NCI-H2107 treated with DMSO at 0.1 percent for 48 hours (cell line): ENCODE measurements at regions not wholly inside any gene's neighbourhood (a gene's known extent, or its start where the extent isn't known, plus 50 kb on each side); places are given as distances from the start of the nearest gene placed in this dataset.

ENCODE experiments used
- DNase-seq: peaks from one replicate; lab custom pipeline; 2025; ENCODE audit not compliant: unreplicated experiment; lab: John Stamatoyannopoulos, UW

DNA sequence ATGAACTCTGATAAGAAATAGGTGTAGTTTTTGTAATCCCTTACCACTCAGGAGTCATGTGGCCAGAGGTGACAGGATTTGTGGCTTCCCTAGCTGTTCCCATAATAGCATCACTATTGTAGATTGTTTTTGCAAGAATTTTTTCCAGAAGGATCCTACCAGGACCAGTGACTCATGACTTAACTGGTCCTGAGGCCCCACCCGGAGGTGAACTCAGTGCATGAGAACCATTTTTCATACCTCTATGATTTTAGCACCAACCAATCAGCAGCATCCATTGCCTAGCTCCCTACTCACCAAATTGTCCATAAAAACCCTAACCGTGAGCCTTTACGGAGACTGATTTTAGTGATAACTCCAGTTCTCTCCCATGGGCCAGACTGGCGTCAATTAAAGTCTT lies 484.8 kb downstream of the PSAT1 start:
- no peak for DNase-seq

DNA sequence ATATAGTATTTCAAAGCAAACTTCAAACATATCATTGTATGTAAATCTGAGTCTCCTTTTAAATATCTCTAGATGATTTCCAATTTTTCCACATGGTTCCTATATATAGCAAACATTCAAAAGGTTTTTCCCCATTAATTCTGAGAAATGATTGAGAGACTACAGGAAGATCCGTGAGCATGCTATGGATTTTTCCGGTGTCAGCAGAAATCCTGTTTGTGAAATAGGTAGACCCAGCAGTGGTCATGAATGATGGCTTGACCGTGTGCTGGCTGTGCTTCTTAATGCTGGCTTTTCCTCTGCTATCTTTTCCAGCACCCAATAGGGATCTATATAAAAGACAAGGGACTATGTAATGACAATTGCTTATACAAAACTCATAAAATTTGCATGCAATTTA lies 485.3 kb downstream of the PSAT1 start:
- no peak for DNase-seq

GRCh38 chr9:78782858-78783257 lies 485.9 kb downstream of the PSAT1 start:
- no peak for DNase-seq

GRCh38 chr9:78783743-78784142 lies 486.8 kb downstream of the PSAT1 start:
- no peak for DNase-seq

DNA sequence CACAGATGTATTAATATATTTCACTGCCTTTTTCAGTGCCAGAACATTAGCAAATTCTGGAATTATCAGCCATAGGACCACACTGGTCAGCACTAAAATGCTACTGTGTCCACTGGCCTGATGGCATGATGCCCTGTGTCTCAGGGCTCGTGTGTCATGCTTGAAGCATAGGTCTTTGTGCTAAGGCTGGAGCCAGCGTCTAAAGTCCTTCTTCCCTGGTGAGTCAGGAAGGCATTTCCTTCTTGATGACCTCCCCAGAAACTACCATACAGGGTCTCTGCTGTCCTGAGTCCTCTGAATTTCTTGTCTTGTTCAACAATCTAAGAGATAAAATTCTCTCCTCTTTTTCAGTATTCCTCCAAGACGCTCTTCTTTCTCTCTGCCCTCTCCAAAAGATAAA lies 489.9 kb downstream of the PSAT1 start:
- no peak for DNase-seq

GRCh38 chr9:78788101-78788500 lies 491.2 kb downstream of the PSAT1 start:
- DNase-seq: no peak

DNA sequence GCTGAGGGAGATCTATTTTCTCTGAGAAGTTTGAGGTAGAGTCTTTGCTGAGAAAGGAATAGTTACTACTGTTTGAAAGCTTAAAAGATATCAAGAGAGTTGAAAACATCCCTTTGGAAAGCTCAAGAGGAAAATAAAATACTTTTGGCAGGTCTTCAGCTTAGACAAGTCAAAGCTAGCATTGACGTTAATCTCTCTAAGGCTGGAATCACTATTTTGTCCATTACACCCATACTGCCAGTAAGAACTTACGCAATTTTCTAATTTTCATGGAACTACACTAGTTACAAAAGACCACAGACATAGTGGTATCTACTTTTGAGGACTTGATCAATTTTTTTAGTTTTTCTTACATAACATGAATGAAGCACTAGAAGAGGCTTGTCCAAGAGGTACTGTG lies 494.9 kb downstream of the PSAT1 start:
- DNase-seq: no peak

GRCh38 chr9:78792745-78793144 lies 495.8 kb downstream of the PSAT1 start:
- no peak for DNase-seq

DNA sequence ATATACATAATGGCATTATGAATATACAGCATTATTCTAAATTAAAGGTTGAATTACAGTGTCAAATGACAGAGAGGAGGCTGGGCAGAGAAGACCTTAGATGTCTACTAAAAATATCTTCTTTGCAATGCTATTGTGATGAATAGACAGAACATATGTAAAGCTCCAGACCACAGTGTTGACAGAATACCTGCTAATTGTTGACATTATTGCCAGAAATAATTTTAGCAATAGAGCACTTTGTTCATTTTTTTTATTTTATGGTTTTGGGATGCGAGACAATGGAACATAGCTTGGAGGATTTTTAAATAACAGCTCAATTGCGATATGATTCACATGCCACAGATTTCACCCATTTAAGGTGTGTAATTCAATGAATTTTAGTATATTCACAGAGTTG lies 508.8 kb downstream of the PSAT1 start:
- no peak for DNase-seq

- no peak for DNase-seq
These were observed 509.7 kb downstream of the PSAT1 start for GRCh38 chr9:78806492-78807160.

- no peak for DNase-seq
These were observed 510.4 kb downstream of the PSAT1 start for GRCh38 chr9:78807286-78807685.

DNA sequence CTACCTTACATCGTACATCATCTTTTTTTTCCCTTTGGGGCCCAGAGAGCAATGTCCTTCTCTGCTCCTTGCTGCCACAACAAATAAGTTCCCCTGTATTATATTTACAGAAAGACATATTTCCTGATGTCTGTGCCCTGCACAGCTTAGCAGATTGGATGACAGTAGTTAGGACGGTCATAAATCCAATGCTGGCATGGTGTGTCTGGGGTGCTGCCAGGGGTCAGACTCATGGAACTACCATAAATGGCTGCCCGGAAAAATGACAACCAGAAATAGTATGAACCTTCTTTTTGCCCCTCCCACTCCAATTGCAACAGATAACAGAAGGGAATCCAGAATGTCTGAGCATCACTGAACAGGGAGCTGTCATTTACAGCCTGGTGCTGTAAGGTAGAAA lies 511.1 kb downstream of the PSAT1 start:
- no peak for DNase-seq

- DNase-seq: no peak
These were observed 514.8 kb downstream of the PSAT1 start for GRCh38 chr9:78811622-78812276.

GRCh38 chr9:78812665-78813064 lies 515.7 kb downstream of the PSAT1 start:
- DNase-seq: no peak

DNA sequence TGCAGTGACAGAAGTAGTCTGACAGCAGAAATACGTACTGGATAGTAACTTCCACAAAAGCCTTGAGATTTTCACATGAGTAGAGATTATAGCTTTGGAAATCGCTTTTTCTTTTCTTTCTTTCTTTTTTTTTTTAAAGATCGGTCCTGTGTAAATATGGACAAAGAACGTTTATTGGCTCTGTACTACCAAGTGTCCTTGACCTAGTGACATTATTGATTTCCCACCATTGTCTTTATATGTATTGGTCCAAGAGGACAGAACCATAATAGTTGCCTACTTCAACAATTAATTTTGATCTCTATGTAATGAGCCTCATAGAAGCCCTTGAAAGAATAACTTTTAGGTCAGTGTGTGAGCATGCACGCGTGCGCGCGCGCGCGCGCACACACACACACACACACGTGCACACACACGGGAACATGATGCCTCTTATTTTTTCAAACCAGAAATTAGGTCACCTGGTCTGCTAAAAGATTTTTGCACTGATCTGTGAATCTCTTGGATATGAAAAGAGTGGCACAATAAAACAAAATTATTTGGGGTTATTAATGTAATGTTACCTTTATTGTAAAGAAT lies 516.8 kb downstream of the PSAT1 start:
- no peak for DNase-seq

DNA sequence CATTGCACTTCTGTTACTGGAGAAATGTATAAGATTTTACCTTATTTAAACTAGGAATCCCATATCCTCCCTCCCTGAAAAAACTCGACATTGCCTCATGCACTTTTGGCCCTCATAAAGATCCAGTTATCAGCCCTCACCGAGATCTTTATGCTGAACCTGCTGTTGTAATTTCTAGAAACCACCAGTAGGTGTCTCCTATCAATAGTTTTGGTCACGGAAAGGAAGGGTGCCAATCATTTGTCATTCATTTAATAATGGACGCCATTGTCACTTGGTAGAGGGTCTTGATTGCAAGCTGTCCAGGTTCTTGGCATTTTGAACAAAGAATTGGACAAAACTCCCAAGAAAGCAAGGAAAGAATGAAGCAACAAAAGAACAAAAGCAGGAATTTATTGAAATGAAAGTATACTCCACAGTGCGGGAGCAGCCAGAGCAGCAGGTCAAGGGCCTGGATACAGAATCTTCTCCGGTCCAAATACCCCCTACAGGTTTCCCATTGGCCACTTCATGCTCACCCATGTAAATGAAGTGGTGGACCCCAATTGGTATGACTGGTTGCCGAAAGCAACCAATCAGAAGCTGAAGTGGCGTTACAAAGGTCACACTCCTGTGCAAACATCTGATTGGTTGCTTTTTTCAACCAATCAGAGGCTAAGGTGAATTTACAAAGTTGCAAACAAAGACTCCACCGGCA lies 524.3 kb downstream of the PSAT1 start:
- DNase-seq: peak; percentile 62

DNA sequence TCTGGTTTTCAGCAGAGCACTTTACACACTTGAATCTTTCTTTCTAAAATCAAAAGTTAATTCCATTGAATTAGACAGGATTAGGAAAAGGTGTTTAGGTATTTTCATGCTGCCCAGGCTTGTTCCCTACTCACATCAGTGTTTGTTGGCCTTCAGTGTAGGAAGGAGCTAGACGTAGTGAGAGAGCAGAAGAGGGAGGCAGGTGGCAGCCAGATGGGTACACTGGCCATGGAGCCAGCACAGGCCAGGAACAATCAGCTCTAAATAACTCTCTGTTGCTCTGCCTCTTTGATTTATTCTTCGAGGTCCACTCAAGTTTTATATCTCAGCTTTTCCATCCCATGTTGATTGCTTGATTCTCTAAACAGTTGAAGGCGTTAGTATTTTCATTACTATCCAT lies 529.6 kb downstream of the PSAT1 start:
- no peak for DNase-seq

DNA sequence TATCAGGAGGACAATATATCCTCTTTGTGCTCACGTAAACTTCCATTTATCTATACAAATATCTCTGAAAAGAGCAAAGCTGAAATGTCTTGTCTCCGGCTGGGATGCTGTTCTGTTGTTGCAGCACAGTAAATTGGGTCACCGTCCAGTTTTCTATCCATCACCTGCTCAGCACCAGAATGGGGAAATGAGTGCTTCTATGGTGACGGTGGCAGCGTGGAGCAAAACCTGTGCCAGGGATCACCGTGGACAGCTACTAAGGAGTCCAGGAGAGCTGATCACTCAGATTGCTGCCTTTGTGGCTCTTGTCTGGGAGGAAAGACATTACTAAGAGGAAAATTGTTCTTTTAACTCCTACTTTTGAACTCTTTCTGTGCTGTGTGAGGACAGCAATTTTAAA lies 531.6 kb downstream of the PSAT1 start:
- DNase-seq: no peak

DNA sequence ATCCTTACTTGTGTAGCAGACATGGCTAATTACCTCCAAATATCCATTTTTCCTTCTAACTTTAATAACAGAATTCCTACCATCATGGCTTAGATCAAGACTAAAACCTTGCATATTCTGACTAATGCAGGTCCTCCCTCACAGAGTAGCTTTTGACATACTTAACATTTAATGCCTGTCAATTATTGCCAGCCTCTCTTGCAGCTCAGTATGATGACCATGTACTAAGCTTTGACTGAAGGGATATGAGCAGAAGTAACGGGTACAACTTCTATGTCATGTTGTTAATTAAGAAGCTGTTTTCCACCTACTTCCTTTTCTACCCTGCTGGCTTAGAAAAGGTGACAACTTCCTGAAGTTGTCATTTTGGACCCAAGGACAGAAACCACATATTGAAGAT lies 533.4 kb downstream of the PSAT1 start:
- DNase-seq: no peak

GRCh38 chr9:78831726-78832125 lies 534.8 kb downstream of the PSAT1 start:
- DNase-seq: no peak

GRCh38 chr9:78835928-78836450 lies 539.1 kb downstream of the PSAT1 start:
- no peak for DNase-seq

DNA sequence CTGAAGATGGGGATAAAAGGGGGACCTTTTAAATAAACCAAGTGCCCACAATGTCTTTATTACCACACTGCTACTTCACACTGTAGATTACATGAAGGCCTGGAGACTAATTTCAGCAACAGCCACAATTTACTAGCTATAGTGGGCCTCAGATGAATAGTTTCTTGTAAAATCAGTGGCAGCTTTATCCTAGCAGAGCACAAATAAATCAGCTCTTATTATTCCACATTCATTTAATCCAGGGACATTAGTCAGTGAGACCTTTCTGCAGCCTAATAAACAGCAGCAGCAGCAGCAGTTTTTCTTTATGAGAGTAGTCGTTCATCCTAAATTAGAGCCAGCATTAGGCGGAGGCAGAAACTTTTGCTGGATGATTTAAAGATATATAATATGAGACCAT lies 542.3 kb downstream of the PSAT1 start:
- no peak for DNase-seq
